Pancreas (tissue), 10 donors: ENCODE measurements at regions not wholly inside any gene's neighbourhood (a gene's known extent, or its start where the extent isn't known, plus 50 kb on each side); places are given as distances from the start of the nearest gene placed in this dataset.

Experiments used
- ATAC-seq, 4 donors: fragments of 200-7000 bp; cut with Tn5 transposase; one replicate each; pipeline versions ENCODE4 v1.8.0 to v1.9.1; 2020; ENCODE audit warnings: mild to moderate bottlenecking in 4 of 4, moderate library complexity in 4 of 4
- DNase-seq, 6 donors: peaks; one replicate each; pipeline ENCODE4 v3.0.0-alpha.2; 2020
- FAIRE-seq: peaks from 2 replicates; lab custom pipeline; 2012; peaks lifted over from hg19 to GRCh38; lab: Jason Lieb, UNC
- H3K27ac ChIP-seq, 4 donors: fragments of 200-600 bp; sonication (generic); 1 replicate in 3 of 4; 2 replicates in 1 of 4; pipeline versions ENCODE4 v1.5.0 to v1.8.0; 2020
- H3K27me3 ChIP-seq, 4 donors: fragments of 200-600 bp; one replicate each; pipeline ENCODE4 v1.8.0; 2021
- H3K36me3 ChIP-seq, 3 donors: fragments of 200-600 bp; sonication (generic) in 1 of 3; one replicate each; pipeline versions ENCODE4 v1.5.0 to v1.8.0; 2020 to 2021
- H3K4me1 ChIP-seq, 3 donors: fragments of 200-600 bp; one replicate each; pipeline ENCODE4 v1.8.0; 2021
- H3K4me3 ChIP-seq, 4 donors: fragments of 200-600 bp; sonication (generic) in 2 of 4; one replicate each; pipeline versions ENCODE4 v1.5.0 to v1.8.0; 2020 to 2021
- H3K9me3 ChIP-seq, 4 donors: fragments of 200-600 bp; one replicate each; pipeline ENCODE4 v1.8.0; 2021
- CTCF ChIP-seq, 4 donors: fragments of 200-600 bp; sonication (generic) in 3 of 4; IDR thresholded peaks; one replicate each; pipeline versions ENCODE4 v1.5.0 to v1.8.0; 2021; ENCODE audit warnings: antibody characterized with exemption in 4 of 4
- WGBS, 2 donors: extraction: QIAGEN DNeasy Blood & Tissue Kit; methylation state at CpG; one replicate each; pipeline ENCODE4 v1.1.7; 2013; 5-methylcytosine and 5-hydroxymethylcytosine counted together
- intact Hi-C, 3 donors: fragments of 100-400 bp; cut with DNase I; formaldehyde crosslinking; loops; one replicate each; pipeline versions ENCODE4 v1.11.1 to v1.14.2; 2022
- donor health status: healthy with polysubstance abuse.
- donor health status: DM: no; HTN: no; CAD: no; lungs with moderate emphysema.
- donor health status: DM: no; HTN: no; CAD: no.
- donor health status: control.
- donor health status: control.
- donor health status: Bipolar disorder and iron deficiency.
- donor health status: DM: yes; HTN: yes; CAD: no.
- donor health status: DM: no; HTN: no; CAD: no.
- donor health status: DM: no; HTN: no; CAD: no.
- donor health status: DM: yes; HTN: yes; CAD: no.

- no peak overlapping the region for H3K27ac ChIP-seq
- FAIRE-seq (no peak), ATAC-seq (no peak), DNase-seq (no peak)
- H3K4me3 ChIP-seq: no peak overlapping the region
- no peak for TF ChIP-seq CTCF (IDR thresholded peaks at IDR 0.05)
- H3K36me3 ChIP-seq: no peaks in the 10 kb centered on the region
- H3K9me3 ChIP-seq: no peaks in the 10 kb centered on the region
- intact Hi-C loops: no loop called here
- no peaks in the 10 kb centered on the region for H3K27me3 ChIP-seq
- no peaks in the 10 kb centered on the region for H3K4me1 ChIP-seq
Measured at GRCh38 chr7:84394219-84394618, 199.6 kb upstream of the SEMA3A start.

GRCh38 chr7:84393786-84394185 lies 199.2 kb upstream of the SEMA3A start:
- Histone ChIP-seq H3K9me3 (no peaks in the 10 kb centered on the region), H3K4me3 (no peak overlapping the region), H3K27ac (no peak overlapping the region), H3K36me3 (no peaks in the 10 kb centered on the region), H3K27me3 (no peaks in the 10 kb centered on the region), H3K4me1 (no peaks in the 10 kb centered on the region)
- no peak for FAIRE-seq
- intact Hi-C loops: no loop called here
- no peak for DNase-seq
- ATAC-seq: no peak
- no peak for TF ChIP-seq CTCF (IDR thresholded peaks at IDR 0.05)

GRCh38 chr7:84390845-84391244 lies 196.3 kb upstream of the SEMA3A start:
- no peak for FAIRE-seq
- no peak for TF ChIP-seq CTCF (IDR thresholded peaks at IDR 0.05)

GRCh38 chr7:84389242-84389641 lies 194.7 kb upstream of the SEMA3A start:
- Histone ChIP-seq H3K27me3 (no peaks in the 10 kb centered on the region), H3K4me3 (no peak overlapping the region), H3K4me1 (no peaks in the 10 kb centered on the region), H3K9me3 (no peaks in the 10 kb centered on the region), H3K36me3 (no peaks in the 10 kb centered on the region), H3K27ac (no peak overlapping the region)
- TF ChIP-seq CTCF (IDR thresholded peaks at IDR 0.05): no peak
- no peak for FAIRE-seq
- intact Hi-C loops: no loop called here
- ATAC-seq: no peak
- no peak for DNase-seq
- WGBS, 2 donors: 70 to 75% methylated on average over 4 of the region's 4 CpGs

More at GRCh38 chr7:84390845-84391244, 196.3 kb upstream of the SEMA3A start:
- ATAC-seq (no peak), DNase-seq (no peak)
- H3K4me3 ChIP-seq: no peak overlapping the region
- 58 to 65% methylated on average over 3 of the region's 3 CpGs for WGBS, 2 donors
- H3K9me3 ChIP-seq: no peaks in the 10 kb centered on the region
- no peaks in the 10 kb centered on the region for H3K27me3 ChIP-seq
- intact Hi-C loops: no loop called here
- H3K27ac ChIP-seq: no peak overlapping the region
- H3K36me3 ChIP-seq: no peaks in the 10 kb centered on the region
- no peaks in the 10 kb centered on the region for H3K4me1 ChIP-seq

- no peak overlapping the region for H3K4me3 ChIP-seq
- DNase-seq: no peak
- FAIRE-seq: no peak
- no peaks in the 10 kb centered on the region for H3K36me3 ChIP-seq
- H3K27me3 ChIP-seq: no peaks in the 10 kb centered on the region
- H3K27ac ChIP-seq: no peak overlapping the region
- intact Hi-C loops: no loop called here
- H3K9me3 ChIP-seq: no peaks in the 10 kb centered on the region
- WGBS, 2 donors: 14 to 20% methylated on average over 1 of the region's 1 CpG
- TF ChIP-seq CTCF (IDR thresholded peaks at IDR 0.05): no peak
- no peaks in the 10 kb centered on the region for H3K4me1 ChIP-seq
- no peak for ATAC-seq
Measured at GRCh38 chr7:84387595-84387994, 193.0 kb upstream of the SEMA3A start.
